Astrocyte of the spinal cord (primary cell): ENCODE measurements at regions not wholly inside any gene's neighbourhood (a gene's known extent, or its start where the extent isn't known, plus 50 kb on each side); places are given as distances from the start of the nearest gene placed in this dataset.
"Not testable (repeated sequence)": the region's sequence is repeated elsewhere in the genome, so short reads cannot be mapped to it uniquely, and the experiment has no call there.

ENCODE experiments used
- DNase-seq: peaks from one replicate; pipeline ENCODE4 v3.0.0; 2011; ENCODE audit warnings: low read depth, low spot score
- H3K4me3 ChIP-seq: 2 replicates; pipeline ENCODE4 v1.5.1; 2011; ENCODE audit warnings: low read depth, mild to moderate bottlenecking, low read length, moderate library complexity
- CTCF ChIP-seq: IDR thresholded peaks from 2 replicates; pipeline ENCODE4 v1.5.1; 2012; ENCODE audit warnings: low read depth, mild to moderate bottlenecking, low read length, inconsistent platforms
- in situ Hi-C: cut with HindIII; loops from 2 replicates; pipeline ENCODE4 v1.10.0; 2017; ENCODE audit warnings: low sequenced_read_pairs

GRCh38 chr9:108048406-108049025 lies 558.9 kb upstream of the KLF4 start:
- TF ChIP-seq CTCF = no peak
- no peak overlapping the region for H3K4me3 ChIP-seq
- in situ Hi-C loops = no loop called here
- DNase-seq = no peak

- H3K4me3 ChIP-seq, in situ Hi-C loops, DNase-seq: not testable (repeated sequence)
These were observed 558.2 kb upstream of the KLF4 start for GRCh38 chr9:108047777-108048176.

DNA sequence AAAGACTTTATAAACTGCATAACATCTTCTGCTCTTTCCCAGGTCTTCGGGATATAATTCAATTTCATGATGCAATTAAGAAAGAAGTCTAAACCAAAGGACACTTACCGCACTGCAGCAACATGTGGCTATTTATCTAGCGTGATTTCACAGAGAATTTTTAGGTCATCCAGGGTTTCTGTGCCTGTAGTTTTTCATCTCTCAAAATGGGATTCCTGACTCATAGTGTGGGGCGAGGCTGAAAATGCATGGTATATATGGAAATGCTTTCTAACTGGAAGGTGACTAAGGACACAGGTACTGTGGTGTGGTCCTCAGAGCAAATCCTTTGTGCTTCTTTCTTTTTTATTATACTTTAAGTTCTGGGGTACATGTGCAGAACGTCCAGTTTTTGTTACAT lies 557.7 kb upstream of the KLF4 start:
- in situ Hi-C loops = no loop called here
- no peak overlapping the region for H3K4me3 ChIP-seq
- peak; percentile 32 for DNase-seq
- no peak for TF ChIP-seq CTCF

DNA sequence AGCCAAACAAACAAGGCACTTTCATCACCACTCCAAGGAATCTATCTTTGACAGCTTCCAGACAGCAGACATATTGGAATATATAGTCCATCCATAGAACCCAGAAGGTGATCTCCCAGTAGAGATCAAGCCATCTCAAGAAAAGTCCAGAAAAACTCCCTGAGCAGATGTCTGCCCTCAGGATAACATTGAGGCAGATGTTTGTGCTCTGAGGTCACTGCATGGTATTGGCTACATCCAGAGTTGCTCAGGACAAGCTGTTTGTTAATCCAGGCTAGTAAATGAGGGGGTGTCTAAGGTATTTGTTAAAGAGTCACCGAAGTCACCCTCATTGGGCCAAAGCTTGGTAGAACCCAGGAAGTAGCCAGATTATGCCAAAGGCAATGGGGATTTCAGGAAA lies 556.3 kb upstream of the KLF4 start:
- DNase-seq = no peak
- H3K4me3 ChIP-seq = no peak overlapping the region
- TF ChIP-seq CTCF = no peak
- in situ Hi-C loops = no loop called here

GRCh38 chr9:108043585-108043984 lies 554.0 kb upstream of the KLF4 start:
- in situ Hi-C loops = no loop called here
- H3K4me3 ChIP-seq = no peak overlapping the region
- no peak for TF ChIP-seq CTCF
- no peak for DNase-seq

DNA sequence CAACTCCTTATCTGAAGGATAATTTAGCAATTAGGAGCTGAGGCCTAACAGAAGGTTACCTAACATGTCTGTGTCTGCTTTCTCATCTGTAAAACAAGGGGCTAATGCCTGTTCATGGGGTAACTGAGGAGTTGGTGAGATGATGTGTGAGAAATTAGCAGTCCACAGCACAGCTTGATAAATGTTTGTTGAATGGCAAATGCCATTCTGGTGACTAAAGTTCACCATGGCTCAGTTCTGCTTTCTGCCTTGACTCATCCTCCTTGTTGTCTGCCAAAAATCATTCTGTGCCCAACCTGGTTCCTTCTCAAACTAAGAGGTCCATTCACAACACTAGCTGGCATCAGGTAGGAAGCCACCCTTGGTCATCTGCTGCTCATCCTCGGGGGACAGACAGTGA lies 552.0 kb upstream of the KLF4 start:
- TF ChIP-seq CTCF = no peak
- no peak overlapping the region for H3K4me3 ChIP-seq
- in situ Hi-C loops = no loop called here
- peak; percentile 63 for DNase-seq

DNA sequence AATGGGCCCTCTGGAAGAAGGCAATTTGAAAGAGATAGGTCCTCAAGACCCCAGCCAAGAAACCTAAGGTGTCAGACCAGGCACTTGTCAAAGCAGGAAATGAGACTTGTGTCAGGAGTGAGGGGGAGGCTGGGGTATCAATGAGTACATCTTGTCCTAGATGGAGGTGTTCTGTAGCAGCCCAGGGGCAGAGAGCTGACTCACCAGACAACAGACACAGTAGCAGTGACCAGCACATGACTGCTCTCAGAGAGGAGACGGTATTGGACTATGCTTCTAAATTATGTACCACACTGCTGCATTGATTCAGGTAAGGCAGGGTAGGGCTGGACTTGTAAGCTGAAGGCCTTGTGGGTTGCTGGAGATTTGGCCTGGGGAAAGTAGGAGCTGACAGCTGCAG lies 551.2 kb upstream of the KLF4 start:
- H3K4me3 ChIP-seq = no peak overlapping the region
- TF ChIP-seq CTCF = no peak
- peak; percentile 23 for DNase-seq
- in situ Hi-C loops = no loop called here
